Psoas muscle (tissue), 7 donors: ENCODE measurements at regions not wholly inside any gene's neighbourhood (a gene's known extent, or its start where the extent isn't known, plus 50 kb on each side); places are given as distances from the start of the nearest gene placed in this dataset.

ENCODE experiments used
- ATAC-seq, 4 donors: fragments of 200-7000 bp; cut with Tn5 transposase; one replicate each; pipeline ENCODE4 v1.9.1; 2020; ENCODE audit warnings: moderate library complexity in 3 of 4, mild to moderate bottlenecking in 2 of 4
- DNase-seq, 2 donors: peaks; one replicate each; pipeline ENCODE4 v3.0.0-alpha.2; 2020
- H3K27ac ChIP-seq: fragments of 200-600 bp; one replicate; pipeline ENCODE4 v1.8.0; 2022
- H3K27me3 ChIP-seq, 3 donors: fragments of 200-600 bp in 1 of 3; one replicate each; pipeline versions ENCODE4 v1.6.1 to v1.8.0; 2013 to 2022; ENCODE audit warnings: low read length in 2 of 3, mild to moderate bottlenecking in 2 of 3, moderate library complexity in 1 of 3; ENCODE audit not compliant: insufficient read depth in 3 of 3
- H3K36me3 ChIP-seq, 2 donors: fragments of 200-600 bp in 1 of 2; one replicate each; pipeline versions ENCODE4 v1.6.1 to v1.8.0; 2013 to 2022; ENCODE audit warnings: low read depth in 1 of 2, mild to moderate bottlenecking in 1 of 2, moderate library complexity in 1 of 2; ENCODE audit not compliant: insufficient read depth in 1 of 2
- H3K4me1 ChIP-seq: fragments of 200-600 bp; one replicate; pipeline ENCODE4 v1.8.0; 2022
- H3K4me3 ChIP-seq: fragments of 200-600 bp; one replicate; pipeline ENCODE4 v1.8.0; 2022; ENCODE audit warnings: mild to moderate bottlenecking
- H3K9me3 ChIP-seq: fragments of 200-600 bp; one replicate; pipeline ENCODE4 v1.8.0; 2022
- WGBS, 3 donors: extraction: QIAGEN DNeasy Blood & Tissue Kit; methylation state at CpG; one replicate each; pipeline versions ENCODE4 v1.1.6 to v1.1.7; 2013; 5-methylcytosine and 5-hydroxymethylcytosine counted together
- intact Hi-C, 2 donors: fragments of 100-400 bp; cut with DNase I; formaldehyde crosslinking; loops; one replicate each; pipeline versions ENCODE4 v1.11.0 to v1.14.2; 2022
- TF ChIP-seq, protein P1 (sequence below): fragments of 200-600 bp; IDR thresholded peaks from one replicate; pipeline ENCODE4 v1.8.0; 2022; ENCODE audit warnings: antibody characterized with exemption
- donor health status: healthy with polysubstance abuse.
- donor health status: DM: no; HTN: no; CAD: no; lungs with moderate emphysema.
- donor health status: Bipolar disorder and iron deficiency.
- donor health status: healthy.
- donor health status: DM: yes; HTN: yes; CAD: no.
- donor health status: DM: no; HTN: no; CAD: no.
- donor health status: DM: yes; HTN: yes; CAD: no.

GRCh38 chr4:186013419-186014186 is 55.4 kb upstream of the TLR3 start:
- Histone ChIP-seq H3K27me3 (peaks cover 0 to 2% (median 0%) of the 10 kb centered on the region in 3 donors), H3K9me3 (no peaks in the 10 kb centered on the region), H3K27ac (no peak overlapping the region), H3K4me1 (no peaks in the 10 kb centered on the region), H3K36me3 (no peaks in the 10 kb centered on the region), H3K4me3 (no peak overlapping the region)
- ATAC-seq (no peak), DNase-seq (no peak)
- TF ChIP-seq, protein P1, sequence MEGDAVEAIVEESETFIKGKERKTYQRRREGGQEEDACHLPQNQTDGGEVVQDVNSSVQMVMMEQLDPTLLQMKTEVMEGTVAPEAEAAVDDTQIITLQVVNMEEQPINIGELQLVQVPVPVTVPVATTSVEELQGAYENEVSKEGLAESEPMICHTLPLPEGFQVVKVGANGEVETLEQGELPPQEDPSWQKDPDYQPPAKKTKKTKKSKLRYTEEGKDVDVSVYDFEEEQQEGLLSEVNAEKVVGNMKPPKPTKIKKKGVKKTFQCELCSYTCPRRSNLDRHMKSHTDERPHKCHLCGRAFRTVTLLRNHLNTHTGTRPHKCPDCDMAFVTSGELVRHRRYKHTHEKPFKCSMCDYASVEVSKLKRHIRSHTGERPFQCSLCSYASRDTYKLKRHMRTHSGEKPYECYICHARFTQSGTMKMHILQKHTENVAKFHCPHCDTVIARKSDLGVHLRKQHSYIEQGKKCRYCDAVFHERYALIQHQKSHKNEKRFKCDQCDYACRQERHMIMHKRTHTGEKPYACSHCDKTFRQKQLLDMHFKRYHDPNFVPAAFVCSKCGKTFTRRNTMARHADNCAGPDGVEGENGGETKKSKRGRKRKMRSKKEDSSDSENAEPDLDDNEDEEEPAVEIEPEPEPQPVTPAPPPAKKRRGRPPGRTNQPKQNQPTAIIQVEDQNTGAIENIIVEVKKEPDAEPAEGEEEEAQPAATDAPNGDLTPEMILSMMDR: no peak
- intact Hi-C loops: no loop called here
- WGBS, 3 donors: 59 to 71% (median 64%) methylated on average over 8 of the region's 8 CpGs

GRCh38 chr4:186015212-186015817 is 53.6 kb upstream of the TLR3 start:
- H3K36me3 ChIP-seq: no peaks in the 10 kb centered on the region
- no peaks in the 10 kb centered on the region for H3K27me3 ChIP-seq
- no peak for ATAC-seq
- no peak overlapping the region for H3K27ac ChIP-seq
- TF ChIP-seq, protein P1: no peak
- H3K9me3 ChIP-seq: no peaks in the 10 kb centered on the region
- no peak overlapping the region for H3K4me3 ChIP-seq
- WGBS, 3 donors: 70 to 74% (median 74%) methylated on average over 12 of the region's 12 CpGs
- intact Hi-C loops: loop anchor here in 1 of 2 donors (5.0 kb wide), 1 partner anchor 373 kb away; no protein-coding TSS in a partner anchor
- no peak for DNase-seq
- H3K4me1 ChIP-seq: no peaks in the 10 kb centered on the region

DNA sequence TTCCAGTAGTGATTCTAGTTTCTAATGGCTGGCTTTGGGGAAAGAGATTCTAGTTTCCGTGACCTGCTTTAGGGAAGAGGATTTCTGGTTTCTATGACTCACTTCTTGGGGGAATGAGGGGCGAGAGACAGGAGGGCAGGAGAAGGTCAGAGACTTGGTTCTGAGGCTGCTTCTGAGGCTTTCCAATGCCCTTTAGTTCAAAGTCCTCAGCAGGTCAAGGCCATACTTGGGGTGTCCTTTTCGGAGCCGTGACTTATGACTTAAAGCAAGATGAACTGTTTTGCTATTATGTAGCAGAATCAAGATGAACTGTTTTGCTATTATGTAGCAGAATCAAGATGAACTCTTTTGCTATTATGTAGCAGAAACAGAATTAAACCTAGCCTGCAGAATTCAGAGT is 52.2 kb upstream of the TLR3 start:
- Histone ChIP-seq H3K27me3 (no peaks in the 10 kb centered on the region), H3K9me3 (no peaks in the 10 kb centered on the region), H3K36me3 (no peaks in the 10 kb centered on the region), H3K4me1 (no peaks in the 10 kb centered on the region), H3K4me3 (no peak overlapping the region), H3K27ac (no peak overlapping the region)
- no peak for ATAC-seq
- DNase-seq: no peak
- WGBS, 3 donors: 90 to 97% (median 93%) methylated on average over 4 of the region's 4 CpGs
- TF ChIP-seq, protein P1: no peak
- intact Hi-C loops: loop anchor here in 1 of 2 donors (5.0 kb wide), 1 partner anchor 374 kb away; no protein-coding TSS in a partner anchor

DNA sequence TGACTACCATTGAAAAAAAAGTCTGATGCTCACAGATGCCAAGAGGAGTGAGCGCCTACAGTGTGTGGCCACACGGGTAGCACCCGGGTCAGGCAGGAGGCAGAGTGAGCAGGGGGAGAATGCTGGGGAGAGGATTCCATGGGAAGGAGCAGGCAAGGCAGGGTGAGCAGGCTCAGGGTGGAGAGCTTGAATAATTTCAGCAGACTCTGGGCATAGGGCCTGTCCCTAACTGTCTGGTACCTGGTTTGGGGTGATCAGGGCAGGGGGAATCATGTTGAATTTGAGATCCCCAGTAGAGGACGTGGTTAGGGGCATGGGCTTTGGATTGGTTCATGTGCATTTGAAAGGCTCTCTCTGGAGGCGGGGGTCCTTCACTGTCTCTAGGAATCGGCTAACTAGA is 51.2 kb upstream of the TLR3 start:
- Histone ChIP-seq H3K27ac (no peak overlapping the region), H3K4me3 (no peak overlapping the region), H3K36me3 (no peaks in the 10 kb centered on the region), H3K4me1 (no peaks in the 10 kb centered on the region), H3K27me3 (no peaks in the 10 kb centered on the region), H3K9me3 (no peaks in the 10 kb centered on the region)
- no peak for ATAC-seq
- 89 to 97% (median 94%) methylated on average over 6 of the region's 6 CpGs for WGBS, 3 donors
- intact Hi-C loops: loop anchor here in 1 of 2 donors (5.0 kb wide), 1 partner anchor 376 kb away; no protein-coding TSS in a partner anchor
- TF ChIP-seq, protein P1: no peak
- no peak for DNase-seq
